PFSK-1 (cell line): ENCODE measurements at regions not wholly inside any gene's neighbourhood (a gene's known extent, or its start where the extent isn't known, plus 50 kb on each side); places are given as distances from the start of the nearest gene placed in this dataset.

Source experiments
- FOXP2 ChIP-seq: optimal IDR thresholded peaks from 2 replicates; pipeline ENCODE3; 2011; ENCODE audit warnings: borderline replicate concordance, control low read depth, inconsistent platforms; ENCODE audit not compliant: insufficient read depth; ENCODE audit errors: extremely low read length, extremely low read depth
- POLR2AphosphoS5 ChIP-seq: IDR thresholded peaks from 2 replicates; pipeline ENCODE4 v1.6.1; 2012; ENCODE audit warnings: low read depth, mild to moderate bottlenecking, control low read depth, low read length, moderate library complexity
- REST ChIP-seq, 2 experiments: IDR thresholded peaks; 2 replicates each; pipeline versions ENCODE4 v1.6.1 to v1.8.0; 2011 to 2012; ENCODE audit warnings: low read depth in 2 of 2, low read length in 2 of 2, control low read depth in 1 of 2, inconsistent platforms in 1 of 2, mild to moderate bottlenecking in 1 of 2, moderate library complexity in 1 of 2; ENCODE audit not compliant: insufficient read depth in 1 of 2
- TAF1 ChIP-seq: IDR thresholded peaks from 2 replicates; pipeline ENCODE4 v1.6.1; 2012; ENCODE audit warnings: low read length, control low read depth, borderline replicate concordance; ENCODE audit not compliant: insufficient read depth

- TF ChIP-seq REST (IDR thresholded peaks at IDR 0.05; ENCODE audit: insufficient read depth in 1 of 2, low read depth in 2 of 2, low read length in 2 of 2) (no peak), POLR2AphosphoS5 (no peak), TAF1 (no peak), FOXP2 (no peak)
Measured at GRCh38 chr12:88946372-88946997, 366.2 kb upstream of the KITLG start.
